Neuronal stem cell (in vitro differentiated cells): ENCODE measurements at regions not wholly inside any gene's neighbourhood (a gene's known extent, or its start where the extent isn't known, plus 50 kb on each side); places are given as distances from the start of the nearest gene placed in this dataset.

Experiments used
- DNase-seq: peaks from one replicate; pipeline ENCODE4 v3.0.0-alpha.2; 2013; ENCODE audit warnings: low spot score
- H2AFZ ChIP-seq: one replicate; pipeline ENCODE4 v1.6.1; 2013; ENCODE audit warnings: mild to moderate bottlenecking, low read length, inconsistent platforms
- H2AK5ac ChIP-seq: 2 replicates; pipeline ENCODE4 v1.6.1; 2013; ENCODE audit warnings: low read depth, mild to moderate bottlenecking, inconsistent platforms, low read length, moderate library complexity, mixed read lengths
- H2BK120ac ChIP-seq: 2 replicates; pipeline ENCODE4 v1.6.1; 2013; ENCODE audit warnings: low read depth, mild to moderate bottlenecking, inconsistent platforms, low read length, moderate library complexity, mixed read lengths
- H2BK12ac ChIP-seq: one replicate; pipeline ENCODE4 v1.6.1; 2013; ENCODE audit warnings: low read length, inconsistent platforms
- H2BK15ac ChIP-seq: 2 replicates; pipeline ENCODE4 v1.6.1; 2013; ENCODE audit warnings: mild to moderate bottlenecking, low read length, inconsistent platforms, mixed read lengths
- H2BK5ac ChIP-seq: one replicate; pipeline ENCODE4 v1.6.1; 2013; ENCODE audit warnings: inconsistent platforms, mild to moderate bottlenecking, low read length, moderate library complexity
- H3K14ac ChIP-seq: one replicate; pipeline ENCODE4 v1.6.1; 2013; ENCODE audit warnings: low read length, inconsistent platforms
- H3K18ac ChIP-seq: 2 replicates; pipeline ENCODE4 v1.6.1; 2013; ENCODE audit warnings: low read length, inconsistent platforms
- H3K23ac ChIP-seq: 2 replicates; pipeline ENCODE4 v1.6.1; 2013; ENCODE audit warnings: low read depth, mild to moderate bottlenecking, mixed read lengths, low read length, inconsistent platforms; ENCODE audit not compliant: poor library complexity
- H3K27ac ChIP-seq: replicated peaks from 3 replicates; pipeline ENCODE4 v1.5.1; 2013; ENCODE audit warnings: low read length, inconsistent platforms
- H3K27me3 ChIP-seq, 3 experiments: 2 replicates each; pipeline ENCODE4 v1.6.1; 2013; ENCODE audit warnings: low read length in 3 of 3, mild to moderate bottlenecking in 2 of 3, inconsistent platforms in 1 of 3, low read depth in 1 of 3, mixed read lengths in 1 of 3, moderate library complexity in 1 of 3; ENCODE audit not compliant: control insufficient read depth in 3 of 3, insufficient read depth in 3 of 3
- H3K36me3 ChIP-seq, 2 donors: replicated peaks in 1 of 2; 2 replicates each; pipeline ENCODE4 v1.6.1; 2013; ENCODE audit warnings: low read length in 2 of 2; ENCODE audit not compliant: control insufficient read depth in 2 of 2, insufficient read depth in 2 of 2
- H3K4ac ChIP-seq: 2 replicates; pipeline ENCODE4 v1.6.1; 2013; ENCODE audit warnings: inconsistent platforms, mild to moderate bottlenecking, low read length, moderate library complexity
- H3K4me1 ChIP-seq, 2 donors: 1 replicate in 1 of 2; 2 replicates in 1 of 2; pipeline ENCODE4 v1.6.1; 2013; ENCODE audit warnings: low read length in 2 of 2, low read depth in 1 of 2; ENCODE audit not compliant: control insufficient read depth in 2 of 2, insufficient read depth in 1 of 2
- H3K4me2 ChIP-seq: one replicate; pipeline ENCODE4 v1.6.1; 2013; ENCODE audit warnings: mild to moderate bottlenecking, low read length, inconsistent platforms; ENCODE audit not compliant: insufficient read depth, poor library complexity, severe bottlenecking
- H3K4me3 ChIP-seq, 2 donors: 2 replicates each; pipeline ENCODE4 v1.5.1; 2013; ENCODE audit warnings: low read length in 2 of 2, mild to moderate bottlenecking in 2 of 2, inconsistent platforms in 1 of 2, moderate library complexity in 1 of 2
- H3K79me1 ChIP-seq: one replicate; pipeline ENCODE4 v1.6.1; 2013; ENCODE audit warnings: low read depth, mild to moderate bottlenecking, inconsistent platforms, low read length, moderate library complexity
- H3K9ac ChIP-seq: one replicate; pipeline ENCODE4 v1.6.1; 2013; ENCODE audit warnings: mild to moderate bottlenecking, low read depth, low read length, inconsistent platforms; ENCODE audit not compliant: poor library complexity
- H3K9me3 ChIP-seq, 2 donors: replicated peaks in 1 of 2; 2 replicates each; pipeline versions ENCODE3 to v1.6.1; 2013; ENCODE audit warnings: low read length in 2 of 2, mild to moderate bottlenecking in 2 of 2, inconsistent platforms in 1 of 2, low read depth in 1 of 2, mixed read lengths in 1 of 2, moderate library complexity in 1 of 2; ENCODE audit not compliant: control insufficient read depth in 2 of 2, insufficient read depth in 1 of 2
- H4K8ac ChIP-seq: one replicate; pipeline ENCODE4 v1.6.1; 2013; ENCODE audit warnings: low read depth, mild to moderate bottlenecking, inconsistent platforms, low read length, moderate library complexity
- H4K91ac ChIP-seq: one replicate; pipeline ENCODE4 v1.6.1; 2013; ENCODE audit warnings: low read length, low read depth, mild to moderate bottlenecking, inconsistent platforms; ENCODE audit not compliant: poor library complexity
- WGBS, 2 donors: extraction: QIAGEN DNeasy Blood & Tissue Kit; methylation state at CpG; one replicate each; pipeline ENCODE4 v1.1.7; 2013; ENCODE audit warnings: missing lambda C conversion rate in 2 of 2, mixed read lengths in 1 of 2; ENCODE audit not compliant: insufficient read length in 2 of 2, insufficient replicate concordance in 1 of 2; ENCODE audit errors: extremely low coverage in 2 of 2; 5-methylcytosine and 5-hydroxymethylcytosine counted together

- H4K8ac ChIP-seq = no peak overlapping the region
- WGBS, 2 donors = no CpG with 5 or more reads among the region's 4 CpGs
- no peak overlapping the region for H2AFZ ChIP-seq
- H4K91ac ChIP-seq = no peak overlapping the region
- no peak for DNase-seq
- no peak overlapping the region for H3K14ac ChIP-seq
- no peaks in the 10 kb centered on the region for H3K4me1 ChIP-seq
- no peak overlapping the region for H3K18ac ChIP-seq
- H2BK120ac ChIP-seq = no peak overlapping the region
- H2BK12ac ChIP-seq = no peak overlapping the region
- no peak overlapping the region for H2BK15ac ChIP-seq
- H3K4me2 ChIP-seq = no peak overlapping the region
- no peaks in the 10 kb centered on the region for H3K9me3 ChIP-seq
- no peaks in the 10 kb centered on the region for H3K36me3 ChIP-seq
- H3K4me3 ChIP-seq = no peak overlapping the region
- no peak overlapping the region for H3K4ac ChIP-seq
- no peaks in the 10 kb centered on the region for H3K27me3 ChIP-seq
- H3K27ac ChIP-seq = no peak overlapping the region
- no peak overlapping the region for H2AK5ac ChIP-seq
- no peak overlapping the region for H2BK5ac ChIP-seq
- H3K79me1 ChIP-seq = no peaks in the 10 kb centered on the region
- H3K23ac ChIP-seq = no peak overlapping the region
- no peak overlapping the region for H3K9ac ChIP-seq
These were observed 991.9 kb downstream of the NLGN4X start for GRCh38 chrX:5236749-5237148.

DNA sequence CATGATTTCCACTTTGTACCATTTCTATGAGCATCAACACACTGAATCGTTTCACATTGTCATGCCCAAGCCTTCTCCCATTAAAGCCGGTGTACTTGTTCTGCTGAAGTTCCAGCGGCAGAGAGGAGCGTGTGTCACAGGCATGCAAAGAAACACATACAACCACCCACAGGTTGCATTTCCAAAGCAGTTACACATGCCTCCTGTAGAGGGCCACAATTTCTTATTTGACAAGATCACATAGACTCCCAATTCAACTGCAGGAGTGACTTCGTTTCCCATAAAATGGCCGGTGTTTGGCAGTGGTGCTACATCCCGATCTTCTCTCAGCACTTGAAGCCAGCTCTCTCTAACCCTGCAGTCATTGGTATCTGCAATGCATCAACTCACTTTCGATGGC lies 992.6 kb downstream of the NLGN4X start:
- Histone ChIP-seq H3K79me1 (no peaks in the 10 kb centered on the region), H3K23ac (no peak overlapping the region), H3K4ac (no peak overlapping the region), H2BK5ac (no peak overlapping the region), H3K18ac (no peak overlapping the region), H3K4me1 (no peaks in the 10 kb centered on the region), H3K14ac (no peak overlapping the region), H2BK15ac (no peak overlapping the region), H3K4me3 (no peak overlapping the region), H2AK5ac (no peak overlapping the region), H2BK12ac (no peak overlapping the region), H3K27me3 (no peaks in the 10 kb centered on the region), H3K9ac (no peak overlapping the region), H2BK120ac (no peak overlapping the region), H3K36me3 (no peaks in the 10 kb centered on the region), H4K91ac (no peak overlapping the region), H3K9me3 (no peaks in the 10 kb centered on the region), H3K27ac (no peak overlapping the region), H4K8ac (no peak overlapping the region), H3K4me2 (no peak overlapping the region), H2AFZ (peak overlapping the region; percentile 63)
- no peak for DNase-seq
- no CpG with 5 or more reads among the region's 8 CpGs for WGBS, 2 donors

DNA sequence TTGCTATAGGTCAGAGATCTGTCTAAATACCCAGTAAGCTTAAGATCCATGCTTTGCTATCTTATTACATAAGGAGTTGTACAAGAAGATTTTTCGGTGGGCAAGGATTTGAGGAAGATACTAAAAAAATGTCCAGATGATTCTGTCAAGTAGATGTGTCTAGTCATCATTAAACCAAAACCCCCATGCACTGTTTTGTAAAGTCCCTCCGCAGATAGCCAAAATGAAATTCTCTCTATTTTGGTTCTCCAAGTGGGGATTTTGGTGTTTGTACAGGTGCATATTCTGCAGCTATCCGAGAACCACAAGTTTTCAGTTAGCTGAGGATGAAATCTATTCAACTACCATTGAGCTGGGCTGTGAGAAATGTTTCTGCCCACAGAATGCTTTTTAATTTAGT lies 994.8 kb downstream of the NLGN4X start:
- no peak for DNase-seq
- H3K27ac ChIP-seq = no peak overlapping the region
- H3K18ac ChIP-seq = no peak overlapping the region
- H3K27me3 ChIP-seq = no peaks in the 10 kb centered on the region
- H2BK12ac ChIP-seq = no peak overlapping the region
- H3K14ac ChIP-seq = no peak overlapping the region
- H3K4me3 ChIP-seq = no peak overlapping the region
- no peak overlapping the region for H2AK5ac ChIP-seq
- no peak overlapping the region for H2AFZ ChIP-seq
- H3K36me3 ChIP-seq = no peaks in the 10 kb centered on the region
- no CpG with 5 or more reads among the region's 3 CpGs for WGBS, 2 donors
- H3K4me2 ChIP-seq = no peak overlapping the region
- H4K8ac ChIP-seq = no peak overlapping the region
- H3K9me3 ChIP-seq = no peaks in the 10 kb centered on the region
- no peak overlapping the region for H2BK5ac ChIP-seq
- H2BK15ac ChIP-seq = no peak overlapping the region
- H4K91ac ChIP-seq = no peak overlapping the region
- H3K79me1 ChIP-seq = no peaks in the 10 kb centered on the region
- H2BK120ac ChIP-seq = no peak overlapping the region
- H3K4me1 ChIP-seq = no peaks in the 10 kb centered on the region
- no peak overlapping the region for H3K23ac ChIP-seq
- no peak overlapping the region for H3K9ac ChIP-seq
- no peak overlapping the region for H3K4ac ChIP-seq

DNA sequence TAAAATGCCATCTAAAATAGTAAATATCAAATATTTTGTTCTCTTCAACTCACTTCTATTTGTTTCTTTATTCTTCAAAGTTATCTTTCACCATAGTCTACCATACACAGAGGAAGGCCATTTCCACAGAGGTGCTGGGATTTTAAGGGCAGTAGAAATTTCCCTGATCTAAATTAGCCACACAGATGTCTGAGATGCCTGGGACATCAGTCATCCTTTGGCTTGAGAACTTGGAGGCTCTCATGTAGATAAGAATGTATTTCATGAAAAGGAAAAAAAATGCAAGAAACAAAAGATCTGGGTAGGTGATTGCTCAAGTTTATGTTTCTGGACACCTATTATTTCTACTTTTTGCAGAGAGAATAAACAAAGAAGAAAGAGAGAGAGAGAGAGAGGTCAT lies 1008.2 kb downstream of the NLGN4X start:
- H2BK15ac ChIP-seq = no peak overlapping the region
- no peak overlapping the region for H3K27ac ChIP-seq
- no peaks in the 10 kb centered on the region for H3K27me3 ChIP-seq
- no peak overlapping the region for H3K18ac ChIP-seq
- H3K14ac ChIP-seq = no peak overlapping the region
- H3K4me3 ChIP-seq = no peak overlapping the region
- no peak overlapping the region for H3K4ac ChIP-seq
- no peak overlapping the region for H2AK5ac ChIP-seq
- H4K91ac ChIP-seq = no peak overlapping the region
- H3K79me1 ChIP-seq = no peaks in the 10 kb centered on the region
- no peak overlapping the region for H4K8ac ChIP-seq
- no peak for DNase-seq
- no peak overlapping the region for H3K4me2 ChIP-seq
- H3K9me3 ChIP-seq = no peaks in the 10 kb centered on the region
- H3K36me3 ChIP-seq = no peaks in the 10 kb centered on the region
- no peak overlapping the region for H3K9ac ChIP-seq
- no peak overlapping the region for H2BK120ac ChIP-seq
- H3K4me1 ChIP-seq = peaks cover 0 to 3% of the 10 kb centered on the region in 2 donors
- no peak overlapping the region for H3K23ac ChIP-seq
- no peak overlapping the region for H2BK12ac ChIP-seq
- no peak overlapping the region for H2AFZ ChIP-seq
- H2BK5ac ChIP-seq = no peak overlapping the region
